Liver (tissue), 8 donors: ENCODE measurements at regions not wholly inside any gene's neighbourhood (a gene's known extent, or its start where the extent isn't known, plus 50 kb on each side); places are given as distances from the start of the nearest gene placed in this dataset.

Experiments used
- DNase-seq: peaks from one replicate; pipeline ENCODE4 v3.0.0-alpha.2; 2017; ENCODE audit warnings: low spot score
- H3K27ac ChIP-seq, 2 donors: one replicate each; pipeline ENCODE4 v1.7.0; 2013; ENCODE audit warnings: inconsistent platforms in 2 of 2, low read length in 2 of 2, control low read depth in 1 of 2, low read depth in 1 of 2, mild to moderate bottlenecking in 1 of 2
- H3K27me3 ChIP-seq, 4 donors: one replicate each; pipeline versions ENCODE4 v1.6.1 to v1.7.0; 2013; ENCODE audit warnings: low read length in 3 of 4, inconsistent platforms in 1 of 4, mild to moderate bottlenecking in 1 of 4, moderate library complexity in 1 of 4; ENCODE audit not compliant: control insufficient read depth in 4 of 4, insufficient read depth in 4 of 4
- H3K36me3 ChIP-seq, 4 donors: one replicate each; pipeline versions ENCODE4 v1.6.1 to v1.7.0; 2013; ENCODE audit warnings: low read length in 3 of 4, mild to moderate bottlenecking in 3 of 4, low read depth in 1 of 4, moderate library complexity in 1 of 4; ENCODE audit not compliant: control insufficient read depth in 4 of 4, insufficient read depth in 3 of 4
- H3K4me1 ChIP-seq, 4 donors: one replicate each; pipeline versions ENCODE4 v1.6.1 to v1.7.0; 2013; ENCODE audit warnings: low read length in 3 of 4, mild to moderate bottlenecking in 3 of 4, moderate library complexity in 1 of 4; ENCODE audit not compliant: control insufficient read depth in 4 of 4, insufficient read depth in 4 of 4
- H3K4me3 ChIP-seq, 3 donors: one replicate each; pipeline versions ENCODE4 v1.6.1 to v1.7.0; 2013; ENCODE audit warnings: low read length in 3 of 3, control low read depth in 1 of 3, low read depth in 1 of 3, mild to moderate bottlenecking in 1 of 3
- H3K9ac ChIP-seq, 2 donors: one replicate each; pipeline ENCODE4 v1.7.0; 2013; ENCODE audit warnings: low read length in 2 of 2, mild to moderate bottlenecking in 2 of 2, moderate library complexity in 2 of 2, control low read depth in 1 of 2, low read depth in 1 of 2
- H3K9me3 ChIP-seq, 4 donors: one replicate each; pipeline versions ENCODE4 v1.6.1 to v1.7.0; 2013; ENCODE audit warnings: low read length in 3 of 4; ENCODE audit not compliant: control insufficient read depth in 4 of 4
- CTCF ChIP-seq: fragments of 150-350 bp; IDR thresholded peaks from 2 replicates; pipeline ENCODE4 v1.5.1; 2017; ENCODE audit warnings: improper control_type of control experiment, low read depth, low read length; ENCODE audit not compliant: missing input control
- FOXA1 ChIP-seq: IDR thresholded peaks from 2 replicates; pipeline ENCODE4 v1.6.1; 2016; ENCODE audit warnings: antibody characterized with exemption
- FOXA2 ChIP-seq: IDR thresholded peaks from 2 replicates; pipeline ENCODE4 v1.6.1; 2016; ENCODE audit warnings: antibody characterized with exemption
- GABPA ChIP-seq, 2 donors: IDR thresholded peaks in 1 of 2; conservative IDR thresholded peaks in 1 of 2; 2 replicates each; pipeline ENCODE4 v1.6.1; 2016; ENCODE audit warnings: antibody characterized with exemption in 2 of 2, mild to moderate bottlenecking in 1 of 2, moderate library complexity in 1 of 2
- HNF4A ChIP-seq, 2 donors: conservative IDR thresholded peaks; 2 replicates each; pipeline ENCODE4 v1.6.1; 2016; ENCODE audit warnings: antibody characterized with exemption in 2 of 2, mild to moderate bottlenecking in 2 of 2
- JUND ChIP-seq, 2 donors: IDR thresholded peaks; 2 replicates each; pipeline ENCODE4 v1.6.1; 2016; ENCODE audit warnings: antibody characterized with exemption in 2 of 2
- NR2F2 ChIP-seq: IDR thresholded peaks from 2 replicates; pipeline ENCODE4 v1.6.1; 2016; ENCODE audit warnings: antibody characterized with exemption
- REST ChIP-seq: IDR thresholded peaks from 2 replicates; pipeline ENCODE4 v1.6.1; 2016; ENCODE audit warnings: antibody characterized with exemption, mild to moderate bottlenecking
- TAF1 ChIP-seq: conservative IDR thresholded peaks from 2 replicates; pipeline ENCODE4 v1.6.1; 2016; ENCODE audit warnings: antibody characterized with exemption, mild to moderate bottlenecking
- YY1 ChIP-seq: IDR thresholded peaks from 2 replicates; pipeline ENCODE4 v1.6.1; 2016; ENCODE audit warnings: antibody characterized with exemption, mild to moderate bottlenecking
- ZBTB33 ChIP-seq: IDR thresholded peaks from 2 replicates; pipeline ENCODE4 v1.6.1; 2016; ENCODE audit warnings: antibody characterized with exemption
- WGBS: extraction: QIAGEN DNeasy Blood & Tissue Kit; methylation state at CpG from one replicate; pipeline ENCODE4 v1.1.7; 2013; 5-methylcytosine and 5-hydroxymethylcytosine counted together
- donor health status: healthy.
- donor health status: healthy.
- donor health status: healthy.
- donor health status: healthy.
- donor health status: healthy.

- TF ChIP-seq REST (no peak), GABPA (IDR thresholded peaks at IDR 0.05 in 1 of 2, conservative IDR thresholded peaks at IDR 0.05 in 1 of 2) (no peak), HNF4A (conservative IDR thresholded peaks at IDR 0.05) (no peak)
Measured at GRCh38 chr10:125266966-125267365, 106.6 kb upstream of the CTBP2 start (continued).

GRCh38 chr10:125266541-125266940 is 106.2 kb upstream of the CTBP2 start:
- WGBS: 75% methylated on average over 14 of the region's 14 CpGs
- Histone ChIP-seq H3K36me3 (no peaks in the 10 kb centered on the region), H3K4me1 (no peaks in the 10 kb centered on the region), H3K4me3 (no peak overlapping the region), H3K9me3 (no peaks in the 10 kb centered on the region), H3K9ac (no peak overlapping the region), H3K27ac (no peak overlapping the region), H3K27me3 (peaks cover 0 to 7% (median 0%) of the 10 kb centered on the region in 4 donors)
- DNase-seq: no peak
- no peak for TF ChIP-seq TAF1
- TF ChIP-seq NR2F2: no peak
- no peak for TF ChIP-seq GABPA (IDR thresholded peaks at IDR 0.05 in 1 of 2, conservative IDR thresholded peaks at IDR 0.05 in 1 of 2)
- TF ChIP-seq FOXA2: no peak
- no peak for TF ChIP-seq REST
- TF ChIP-seq HNF4A (conservative IDR thresholded peaks at IDR 0.05): no peak
- no peak for TF ChIP-seq JUND (IDR thresholded peaks at IDR 0.05)
- no peak for TF ChIP-seq ZBTB33
- TF ChIP-seq YY1: no peak
- no peak for TF ChIP-seq FOXA1
- TF ChIP-seq CTCF: no peak
